ENCODE measurements at regions not wholly inside any gene's neighbourhood (a gene's known extent, or its start where the extent isn't known, plus 50 kb on each side); places are given as distances from the start of the nearest gene placed in this dataset.

GRCh38 chr5:142507531-142508372 is 178.1 kb downstream of the FGF1 start:
- no peak for DNase-seq

- DNase-seq, result no peak
Observed at GRCh38 chr5:142506756-142507155, 179.1 kb downstream of the FGF1 start.

GRCh38 chr5:142506046-142506445 is 179.8 kb downstream of the FGF1 start:
- DNase-seq, result no peak

GRCh38 chr5:142501890-142502289 is 177.1 kb upstream of the SPRY4 start:
- no peak for DNase-seq

GRCh38 chr5:142500227-142500905 is 175.5 kb upstream of the SPRY4 start:
- no peak for DNase-seq

- DNase-seq, result no peak
Observed at GRCh38 chr5:142499591-142500226, 174.9 kb upstream of the SPRY4 start.

GRCh38 chr5:142498298-142498697 is 173.5 kb upstream of the SPRY4 start:
- DNase-seq, result no peak

- no peak for DNase-seq
Observed at GRCh38 chr5:142495531-142495930, 170.7 kb upstream of the SPRY4 start.

GRCh38 chr5:142493875-142494518 is 169.2 kb upstream of the SPRY4 start:
- DNase-seq, result no peak

- DNase-seq, result no peak
Observed at GRCh38 chr5:142492781-142493281, 168.0 kb upstream of the SPRY4 start.

- no peak for DNase-seq
Observed at GRCh38 chr5:142491679-142492078, 166.9 kb upstream of the SPRY4 start.

GRCh38 chr5:142491270-142491669 is 166.4 kb upstream of the SPRY4 start:
- DNase-seq, result no peak

GRCh38 chr5:142486581-142486980 is 161.8 kb upstream of the SPRY4 start:
- no peak for DNase-seq

- DNase-seq, result no peak
Observed at GRCh38 chr5:142486020-142486419, 161.2 kb upstream of the SPRY4 start.

GRCh38 chr5:142484821-142485387 is 160.1 kb upstream of the SPRY4 start:
- DNase-seq, result no peak

GRCh38 chr5:142482207-142482606 is 157.4 kb upstream of the SPRY4 start:
- DNase-seq, result no peak

GRCh38 chr5:142481410-142481809 is 156.6 kb upstream of the SPRY4 start:
- no peak for DNase-seq

GRCh38 chr5:142479854-142480519 is 155.2 kb upstream of the SPRY4 start:
- no peak for DNase-seq

GRCh38 chr5:142479150-142479549 is 154.3 kb upstream of the SPRY4 start:
- DNase-seq, result no peak

GRCh38 chr5:142478113-142478512 is 153.3 kb upstream of the SPRY4 start:
- no peak for DNase-seq

GRCh38 chr5:142475102-142475513 is 150.3 kb upstream of the SPRY4 start:
- DNase-seq, result no peak

- no peak for DNase-seq
Observed at GRCh38 chr5:142474431-142475094, 149.7 kb upstream of the SPRY4 start.
